ENCODE measurements at regions not wholly inside any gene's neighbourhood (a gene's known extent, or its start where the extent isn't known, plus 50 kb on each side); places are given as distances from the start of the nearest gene placed in this dataset.

DNA sequence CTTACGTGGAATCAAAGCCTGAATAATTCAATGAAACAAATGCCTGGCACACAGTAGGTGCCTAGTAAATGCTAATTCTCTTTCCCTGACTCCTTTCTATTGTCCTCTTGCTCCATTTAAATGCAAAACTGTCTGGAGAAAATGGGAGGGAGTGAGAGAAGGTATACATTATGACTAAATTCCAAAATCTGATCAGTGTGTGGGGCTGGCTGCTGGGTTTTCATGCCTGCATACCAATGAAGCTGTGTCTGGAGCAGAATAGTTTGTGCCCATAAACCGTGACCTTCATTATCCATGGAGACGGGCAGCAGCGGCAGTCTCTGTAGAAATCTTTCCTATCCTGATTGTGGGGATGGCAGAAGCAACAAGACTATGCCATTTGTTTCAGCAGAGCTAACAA is 223.4 kb upstream of the ZBED5 start:
- DNase-seq (ENCODE audit: low read depth): no peak

DNA sequence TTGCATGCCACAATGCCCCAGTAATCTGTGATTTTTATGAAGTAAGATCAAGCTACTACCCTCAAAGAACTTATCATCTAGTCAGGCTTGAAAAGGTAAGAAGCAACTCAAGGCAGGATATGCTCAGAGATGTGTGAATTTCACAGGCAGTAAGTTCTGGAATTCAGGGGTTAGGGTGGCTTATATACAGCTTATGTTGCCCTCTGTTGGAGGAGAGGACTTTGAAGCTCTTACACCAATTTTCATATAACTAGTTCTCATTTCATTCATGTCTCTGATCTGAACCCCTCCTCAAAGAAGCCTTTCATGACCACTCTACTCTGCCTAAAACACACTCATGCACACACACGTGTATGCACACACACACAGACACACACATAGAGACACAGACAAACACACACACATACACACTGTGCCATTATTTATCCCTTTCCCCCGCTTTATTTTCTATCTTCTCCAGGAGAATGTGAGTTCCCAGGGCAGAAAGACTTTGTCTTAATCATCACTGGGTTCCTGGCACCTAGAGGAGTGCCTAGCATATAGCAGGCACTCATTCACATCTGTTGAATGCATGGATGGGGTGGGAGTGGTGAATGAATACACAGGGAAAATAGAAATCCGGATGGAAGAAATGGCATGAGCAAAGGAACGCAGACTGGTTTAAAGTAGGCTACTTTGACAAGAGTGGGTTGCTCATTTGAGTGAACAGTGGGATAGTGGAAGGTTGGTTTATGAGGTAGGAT is 220.7 kb upstream of the ZBED5 start:
- peak; percentile 3 for DNase-seq (ENCODE audit: low read depth)

DNA sequence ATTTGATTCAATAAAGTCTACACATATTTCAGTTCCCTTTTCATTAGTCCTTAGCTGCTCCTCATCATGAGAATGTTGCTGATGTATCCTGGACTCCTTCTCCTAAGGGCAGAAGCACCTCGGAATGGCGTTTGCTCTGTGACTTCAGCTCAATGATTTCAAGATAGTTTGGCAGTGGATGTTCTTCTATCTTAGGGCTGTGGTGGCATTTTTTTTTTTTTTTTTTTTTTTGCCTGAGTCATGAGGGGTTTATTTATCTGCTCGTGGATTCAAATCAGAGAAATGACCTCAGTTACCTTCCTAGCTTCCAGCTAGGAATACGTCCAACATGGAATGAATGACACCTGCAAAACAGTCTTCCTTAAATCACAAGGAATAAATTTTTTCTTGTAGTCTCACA is 220.0 kb upstream of the ZBED5 start:
- no peak for DNase-seq (ENCODE audit: low read depth)

DNA sequence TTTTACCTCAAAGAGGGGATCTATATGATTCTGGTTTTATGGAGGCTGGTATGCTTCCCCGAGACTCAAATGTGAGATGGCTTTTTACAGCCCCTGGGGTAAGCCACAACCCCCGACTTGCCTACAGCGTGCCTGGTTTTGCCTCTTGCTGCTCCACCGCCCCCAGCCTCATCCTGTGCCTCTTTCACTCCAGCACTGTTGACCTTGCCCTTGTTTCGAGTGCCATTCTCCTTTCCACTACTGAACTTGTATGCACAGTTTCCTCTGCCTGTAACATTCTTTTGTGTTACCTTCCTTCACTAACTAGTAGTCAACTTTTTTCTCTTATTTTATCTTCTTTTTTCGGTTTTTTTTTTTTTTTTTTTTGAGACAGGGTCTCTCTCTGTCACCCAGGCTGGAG is 219.0 kb upstream of the ZBED5 start:
- no peak for DNase-seq (ENCODE audit: low read depth)

DNA sequence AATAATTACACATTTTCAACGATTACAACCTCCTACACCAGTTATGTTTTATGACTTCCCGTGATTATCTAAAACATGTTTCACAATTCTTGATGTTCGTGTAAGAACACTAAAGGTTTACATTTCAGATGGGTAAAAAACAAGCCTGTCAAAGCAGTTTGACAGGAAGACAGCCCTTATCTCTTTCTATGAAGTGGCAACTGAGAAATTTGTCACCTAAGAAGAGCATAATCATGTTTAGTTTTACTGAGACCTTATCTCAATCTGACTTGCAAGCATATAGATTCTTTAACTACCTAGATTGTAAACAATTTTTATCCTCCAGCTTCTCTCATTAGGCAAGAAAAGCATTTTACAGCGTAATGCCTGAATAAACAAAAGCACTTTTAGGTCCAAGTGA is 218.4 kb upstream of the ZBED5 start:
- DNase-seq (ENCODE audit: low read depth): no peak

DNA sequence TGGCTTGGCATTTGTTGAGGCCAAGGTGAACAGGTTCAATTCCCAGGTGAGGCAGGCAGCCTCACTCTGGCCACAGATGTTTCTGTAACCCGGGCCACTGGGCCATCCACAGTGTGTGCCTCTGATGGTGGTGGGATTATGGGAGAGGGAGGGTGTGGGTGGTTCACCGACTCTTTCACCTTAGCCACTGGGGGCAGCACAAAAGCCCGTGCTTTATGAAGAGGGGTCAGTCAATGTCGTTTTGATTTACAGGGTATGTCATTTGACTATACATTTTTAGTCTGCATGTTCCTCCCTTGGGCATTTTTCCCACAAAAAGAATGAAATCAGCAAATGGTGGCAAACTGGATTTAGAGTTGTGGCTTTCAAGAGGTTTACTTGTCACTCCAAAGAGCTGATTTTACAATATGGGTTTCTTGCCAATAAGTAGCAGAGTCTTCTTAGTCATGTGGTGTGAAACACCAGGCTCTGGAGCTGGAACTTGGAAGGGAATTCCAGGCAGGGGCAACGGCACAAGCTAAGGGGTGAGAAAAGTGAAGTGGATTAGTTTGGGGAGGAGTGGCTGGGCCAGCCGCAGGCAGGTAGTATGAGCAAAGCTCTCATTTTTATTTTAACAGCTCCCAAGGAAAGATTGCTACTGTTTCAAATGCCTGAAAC is 217.8 kb upstream of the ZBED5 start:
- DNase-seq (ENCODE audit: low read depth): no peak

DNA sequence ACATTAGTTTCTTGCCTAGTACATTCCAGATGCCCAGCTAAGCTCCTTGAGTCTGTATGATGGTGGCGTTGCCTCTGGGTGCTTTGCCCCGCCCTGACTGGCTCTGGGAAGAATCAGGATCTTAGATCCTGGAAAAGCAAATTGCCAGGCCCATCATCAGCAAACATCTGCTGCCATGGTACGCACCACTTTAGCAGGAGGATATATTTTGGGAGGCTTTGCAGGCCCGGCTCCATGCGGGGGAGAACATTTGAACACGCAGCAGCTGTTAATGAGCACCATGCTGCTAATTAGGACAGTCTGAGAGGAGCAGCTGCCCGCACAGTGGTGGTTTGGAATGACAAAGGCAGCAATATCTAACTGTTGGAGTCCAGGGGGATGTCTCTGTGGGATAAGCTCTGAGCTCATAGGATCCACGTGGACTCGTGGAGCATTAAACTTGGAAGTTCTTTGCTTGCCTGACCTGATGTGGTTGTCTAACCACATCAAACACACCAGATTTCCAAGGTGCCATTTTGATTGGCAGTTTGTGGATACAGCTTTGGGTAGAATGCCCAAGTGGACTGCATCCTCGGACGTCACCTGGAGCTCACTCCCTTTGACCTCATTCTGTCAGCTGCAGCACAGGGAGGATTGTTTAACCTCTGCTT is 217.0 kb upstream of the ZBED5 start:
- no peak for DNase-seq (ENCODE audit: low read depth)

DNA sequence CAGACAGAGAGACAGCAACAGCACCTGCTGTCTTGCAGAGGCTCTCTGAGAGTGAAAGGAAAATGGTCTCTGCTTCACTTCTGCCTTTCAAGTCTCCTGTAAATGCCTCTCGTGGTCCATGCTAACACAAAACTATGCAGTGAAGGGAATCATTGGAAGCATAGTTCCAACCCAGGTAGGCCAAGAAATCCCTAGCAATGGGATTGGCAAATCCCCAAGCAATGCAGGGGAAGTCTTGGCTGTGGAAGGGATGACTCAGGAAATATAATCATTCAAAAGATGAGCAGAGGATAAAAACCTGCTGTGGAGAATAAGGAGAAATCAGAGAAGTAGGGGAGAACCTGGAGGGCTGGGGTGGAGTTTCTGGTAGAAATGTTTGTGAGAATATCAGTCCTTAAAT is 216.1 kb upstream of the ZBED5 start:
- DNase-seq (ENCODE audit: low read depth): no peak

DNA sequence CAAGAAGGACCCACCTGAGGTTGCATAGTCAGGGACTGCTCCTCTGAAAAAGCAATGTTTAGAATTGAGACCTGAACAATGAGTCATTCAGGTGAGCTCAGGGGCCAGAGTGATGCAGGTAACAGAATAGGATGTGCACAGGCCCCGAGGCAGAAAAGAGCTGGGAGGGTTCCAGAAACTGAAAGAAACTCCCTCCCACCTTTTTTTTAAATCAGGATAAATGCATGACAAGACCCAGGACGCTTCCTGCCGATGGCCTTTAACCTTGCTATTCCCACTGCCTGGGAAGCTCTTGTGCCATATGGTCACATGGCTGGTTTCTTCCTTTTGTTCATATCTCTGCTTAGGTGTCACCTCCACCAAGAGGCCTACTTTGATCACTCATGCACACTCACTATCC is 214.2 kb upstream of the ZBED5 start:
- DNase-seq (ENCODE audit: low read depth): no peak

DNA sequence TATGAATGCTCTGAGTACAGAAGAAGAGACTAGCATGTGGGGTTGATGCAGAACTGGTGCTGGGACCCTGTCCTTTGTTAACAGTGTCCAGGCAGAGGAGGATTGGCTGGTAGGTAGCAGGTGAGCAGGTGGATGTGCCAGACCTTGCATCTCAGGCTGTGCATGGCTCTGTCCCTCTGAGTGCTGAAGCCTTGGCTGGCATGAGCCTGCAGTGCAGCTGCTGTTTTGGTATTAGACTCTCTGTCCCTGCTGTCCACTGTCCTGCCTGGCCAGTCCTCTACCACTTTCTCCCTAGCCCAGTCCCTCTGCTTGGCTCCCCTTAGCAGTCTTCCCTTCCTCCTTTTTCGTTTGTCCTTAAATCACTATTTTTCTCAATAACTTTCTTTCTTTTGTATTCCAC is 213.6 kb upstream of the ZBED5 start:
- DNase-seq (ENCODE audit: low read depth): no peak

DNA sequence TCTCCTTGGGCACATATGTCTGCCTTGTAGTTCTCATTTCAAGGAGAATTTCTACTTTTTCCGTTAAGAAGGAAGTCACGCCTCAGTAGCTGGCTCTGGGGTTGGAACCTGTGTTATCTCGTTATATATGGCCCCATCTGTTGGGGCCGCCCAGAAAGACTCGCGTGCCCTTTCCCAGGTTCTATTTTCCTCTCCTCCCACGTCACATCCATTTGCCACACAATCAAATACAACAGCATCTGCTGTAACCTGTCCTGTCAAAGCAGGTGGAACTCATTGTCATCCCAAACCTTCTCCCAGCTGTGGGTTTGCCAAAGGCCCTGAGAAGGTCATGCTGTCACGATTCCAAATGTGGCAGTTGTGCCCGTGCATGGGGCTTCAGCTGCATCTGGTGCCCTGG is 213.1 kb upstream of the ZBED5 start:
- no peak for DNase-seq (ENCODE audit: low read depth)

DNA sequence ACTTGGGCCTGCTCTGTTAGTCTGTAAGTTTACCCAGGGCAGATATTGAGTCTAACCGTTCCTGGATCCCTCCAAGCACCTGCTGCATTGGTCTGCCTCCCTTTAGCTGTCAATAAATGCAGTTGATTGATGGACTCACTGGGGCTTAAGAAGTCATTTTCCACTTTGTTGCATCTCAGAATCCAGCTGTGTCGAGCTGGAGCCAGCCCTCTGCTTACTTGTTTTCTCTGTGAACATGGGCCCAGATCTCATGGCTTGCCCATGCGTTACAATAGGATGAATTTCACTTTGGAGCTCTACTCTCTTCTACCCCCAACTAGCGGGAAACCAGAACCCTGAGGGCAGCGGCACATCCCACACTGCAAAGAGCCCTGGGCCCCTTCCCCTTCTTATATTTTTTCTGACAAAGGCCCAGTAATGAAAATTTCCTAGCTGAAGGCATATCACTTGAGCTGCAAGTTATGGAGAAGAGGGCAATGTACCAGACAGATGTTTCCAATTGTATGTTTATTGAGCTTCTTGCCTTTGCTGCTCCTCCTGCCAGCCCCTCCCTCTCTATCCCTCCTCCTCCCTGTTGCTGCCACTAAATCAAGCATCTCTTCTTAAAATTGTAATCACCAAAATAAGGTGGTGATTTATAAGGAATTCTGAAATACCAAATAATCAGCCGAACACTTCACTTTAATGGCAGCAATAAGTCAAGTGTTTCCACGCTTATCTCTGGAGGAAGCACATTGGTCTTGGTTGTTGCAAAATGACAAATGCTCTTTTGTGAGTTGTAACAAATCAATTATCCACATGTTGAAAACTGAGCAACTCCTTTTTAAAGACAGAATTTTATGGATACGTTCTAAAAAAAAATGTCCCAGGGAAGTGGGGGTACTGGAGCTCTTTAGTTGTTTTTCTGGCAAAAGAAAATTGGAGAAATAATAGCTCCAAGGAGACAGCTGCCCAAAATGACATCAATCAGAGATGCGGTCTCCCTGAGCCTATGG is 212.3 kb upstream of the ZBED5 start:
- DNase-seq (ENCODE audit: low read depth): no peak

DNA sequence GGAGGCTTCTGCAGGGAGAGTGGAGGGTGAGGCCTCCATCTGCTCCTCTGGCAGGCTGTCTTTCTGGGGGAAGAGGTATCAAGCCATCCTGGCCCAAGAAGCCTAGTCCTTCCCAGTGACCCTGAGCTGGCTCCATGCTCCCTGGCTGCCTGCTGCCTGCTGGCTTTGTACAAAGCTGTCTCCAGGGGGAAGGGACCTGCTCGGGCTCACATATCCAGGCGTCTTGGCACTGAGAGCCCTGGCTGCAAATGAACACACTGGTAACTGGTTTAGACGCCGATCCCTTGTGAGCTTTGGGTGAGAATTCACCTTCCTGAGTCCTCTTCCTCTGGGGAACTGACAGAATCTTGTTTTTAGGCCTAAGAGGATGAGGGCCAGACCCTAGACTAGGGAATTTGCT is 210.3 kb upstream of the ZBED5 start:
- no peak for DNase-seq (ENCODE audit: low read depth)

DNA sequence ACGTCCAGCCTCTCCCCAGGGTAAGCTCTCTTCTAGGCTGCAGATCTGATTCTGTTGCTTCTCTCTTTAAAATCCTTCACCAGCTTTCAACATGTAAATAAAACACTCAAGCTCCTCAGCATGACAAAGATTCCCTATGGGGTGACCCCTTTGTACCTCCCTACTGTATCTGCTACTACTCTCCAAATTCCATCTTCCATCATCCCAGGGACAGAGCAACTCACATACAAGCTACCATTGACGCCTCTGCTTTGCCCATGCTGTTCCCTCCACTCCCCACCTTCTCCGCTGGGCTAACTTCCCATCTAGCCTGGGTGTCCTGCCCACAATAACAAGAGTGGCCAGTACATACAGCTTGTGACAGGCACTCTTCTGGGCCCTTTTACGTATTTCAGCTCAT is 207.5 kb upstream of the ZBED5 start:
- no peak for DNase-seq (ENCODE audit: low read depth)

DNA sequence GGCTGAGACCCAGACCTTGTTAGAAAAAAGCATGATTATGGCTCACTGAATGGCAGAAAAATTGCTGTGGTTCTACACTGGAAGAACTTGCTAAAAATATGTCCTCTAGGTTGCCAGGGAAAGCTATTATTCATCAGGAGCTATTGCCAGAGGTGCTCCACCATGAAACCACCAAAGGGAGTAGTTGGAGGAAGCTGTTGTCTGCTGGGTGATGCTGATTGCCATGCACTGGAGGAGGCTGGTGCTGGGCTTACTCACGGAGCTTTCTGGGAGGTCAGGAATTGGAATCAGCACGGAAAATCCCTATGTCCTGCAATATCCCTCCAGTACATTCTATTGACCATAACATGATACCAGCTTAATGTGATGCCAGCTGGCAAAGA is 199.6 kb upstream of the ZBED5 start:
- DNase-seq (ENCODE audit: low read depth): no peak

DNA sequence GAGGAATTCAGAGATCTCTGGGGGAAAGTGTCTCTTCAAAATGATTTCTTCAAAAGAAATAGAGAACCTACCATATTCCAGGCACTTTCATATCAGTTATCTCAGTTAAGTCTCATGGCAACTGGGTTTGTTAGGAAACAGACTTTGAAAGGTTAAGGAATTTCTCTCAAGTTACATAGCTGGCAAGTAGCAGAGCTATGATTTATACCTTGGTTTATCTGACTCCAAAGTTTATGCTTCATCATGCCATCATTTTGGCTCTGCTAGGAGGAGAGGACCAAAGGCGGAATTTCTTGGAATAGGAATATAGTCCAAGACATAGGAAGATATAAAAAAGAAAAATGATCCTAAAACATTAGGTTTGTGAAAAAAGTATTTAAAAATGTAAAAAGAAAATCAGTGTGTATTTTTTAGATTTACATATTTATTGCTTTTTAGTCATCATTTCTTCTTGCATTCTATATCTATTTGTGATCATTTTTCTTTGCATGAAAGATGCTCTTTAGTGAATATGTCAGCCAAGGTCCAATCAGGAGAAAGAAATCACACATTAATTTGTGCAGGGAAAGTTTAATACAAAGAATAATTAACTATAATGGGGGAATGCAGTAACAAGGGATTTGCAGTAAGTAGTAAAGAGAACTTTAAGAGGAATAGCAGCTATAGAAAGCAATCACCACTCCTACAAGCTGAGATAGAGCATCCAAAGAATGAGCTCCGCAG is 199.1 kb upstream of the ZBED5 start:
- no peak for DNase-seq (ENCODE audit: low read depth)

DNA sequence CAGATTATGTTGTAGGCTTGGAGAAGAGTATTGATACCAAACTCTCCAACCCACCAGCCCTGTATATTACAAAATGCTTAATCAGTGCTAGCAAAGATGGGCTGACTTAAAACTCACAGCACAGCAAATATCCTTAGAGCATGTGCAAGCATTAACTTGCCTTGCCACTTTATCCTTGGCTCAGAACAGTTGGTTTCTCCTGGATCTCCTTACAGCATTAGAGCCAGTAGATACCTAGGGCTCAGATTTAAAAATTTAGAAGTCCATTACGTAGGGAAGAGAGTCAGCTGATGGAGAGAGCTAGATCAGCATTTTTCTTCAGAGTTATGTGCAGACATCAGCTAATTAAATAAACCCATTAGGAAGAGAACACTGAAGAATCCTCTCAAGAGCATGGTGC is 198.5 kb upstream of the ZBED5 start:
- DNase-seq (ENCODE audit: low read depth): no peak

DNA sequence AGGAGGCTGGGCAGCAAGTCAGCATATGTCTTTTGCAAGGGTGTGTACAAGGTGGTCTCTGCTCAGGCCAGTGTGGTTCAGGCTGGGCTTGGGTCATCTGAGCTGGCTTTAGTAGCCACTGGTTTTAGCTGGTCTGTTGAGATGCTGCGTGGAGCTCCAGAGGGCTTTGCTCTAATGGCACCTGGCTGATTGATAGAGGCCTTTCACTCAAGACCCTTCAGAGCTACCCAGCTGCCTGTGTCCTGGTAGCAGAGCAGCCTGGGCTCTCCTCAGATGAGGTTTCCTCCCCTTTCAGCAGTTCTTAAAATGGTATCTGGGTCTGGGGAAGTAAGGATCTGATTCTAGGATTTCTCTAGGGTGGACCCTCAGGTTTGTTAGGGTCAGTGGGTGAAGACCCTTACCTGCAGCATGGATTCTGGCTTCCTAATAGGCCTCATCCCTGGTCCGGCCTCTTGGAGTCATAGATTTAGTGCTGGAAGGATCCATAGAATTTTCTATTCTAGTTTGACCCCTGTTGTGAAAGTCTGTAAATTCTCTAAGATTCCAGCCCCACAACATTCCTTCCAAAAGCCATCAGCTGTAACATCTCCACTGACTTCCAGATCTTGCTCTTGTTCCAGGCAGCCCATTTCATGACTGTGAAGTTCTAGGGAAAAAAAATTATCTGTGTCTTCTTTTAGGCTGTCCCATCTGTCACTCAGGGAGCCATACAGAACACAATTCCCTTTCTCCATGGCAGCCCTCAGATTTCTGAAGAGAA is 190.2 kb upstream of the ZBED5 start:
- no peak for DNase-seq (ENCODE audit: low read depth)

DNA sequence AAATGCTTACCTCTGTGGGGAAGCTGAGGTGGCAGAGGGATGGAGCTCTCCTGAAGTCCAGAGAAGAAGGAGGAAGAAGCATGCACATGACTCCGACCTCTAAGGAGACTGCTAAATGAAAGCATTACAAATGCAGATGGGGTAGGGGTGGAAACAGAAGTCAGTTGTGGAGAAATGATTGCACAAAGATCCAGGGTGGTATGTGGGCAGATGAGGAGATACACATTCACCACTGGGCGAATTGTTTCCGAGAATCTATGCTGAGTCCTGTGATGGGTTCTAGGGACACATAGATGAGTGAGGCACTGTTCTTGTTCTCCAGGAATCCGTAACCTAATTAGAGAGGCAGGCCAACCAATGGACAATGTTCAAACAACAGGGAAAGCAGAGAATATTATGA is 188.9 kb upstream of the ZBED5 start:
- DNase-seq (ENCODE audit: low read depth): no peak
